IMR-90 (cell line): ENCODE measurements at regions not wholly inside any gene's neighbourhood (a gene's known extent, or its start where the extent isn't known, plus 50 kb on each side); places are given as distances from the start of the nearest gene placed in this dataset.

Experiments used
- ATAC-seq: fragments of 200-7000 bp; cut with Tn5 transposase; 2 replicates; pipeline ENCODE4 v1.9.1; 2020; ENCODE audit warnings: low read depth, mild to moderate bottlenecking, moderate library complexity
- BruUV-seq: library from RNA; stranded (reverse); fragments of 400-500 nt; replicated peaks from 2 replicates; lab custom pipeline; 2021; lab: Mats Ljungman, UMichigan
- CTCF ChIA-PET: fragments of 300-600 bp; formaldehyde crosslinking; extraction: SDS; loops from one replicate; lab custom pipeline; 2021; ENCODE audit warnings: antibody characterized with exemption; lab: Yijun Ruan, JAX
- POLR2A ChIA-PET: fragments of 300-600 bp; sonication (Branson Sonifier 250); formaldehyde crosslinking; loops from one replicate; lab custom pipeline; 2022; ENCODE audit warnings: antibody characterized with exemption; ENCODE audit not compliant: unreplicated experiment; lab: Charles Lee
- DNase-seq: peaks from one replicate; pipeline ENCODE4 v3.0.0; 2013
- H2AFZ ChIP-seq: replicated peaks from 2 replicates; pipeline ENCODE3; 2013; ENCODE audit warnings: low read length, mild to moderate bottlenecking; ENCODE audit not compliant: poor library complexity
- H2AK5ac ChIP-seq: 2 replicates; pipeline ENCODE4 v1.6.1; 2013; ENCODE audit warnings: low read depth, low read length, inconsistent platforms
- H2AK9ac ChIP-seq: replicated peaks from 2 replicates; pipeline ENCODE3; 2013; ENCODE audit warnings: mild to moderate bottlenecking, low read depth, low read length, moderate library complexity; ENCODE audit not compliant: poor library complexity
- H2BK120ac ChIP-seq: 2 replicates; pipeline ENCODE4 v1.6.1; 2013; ENCODE audit warnings: low read depth, low read length, inconsistent platforms
- H2BK15ac ChIP-seq: 3 replicates; pipeline ENCODE4 v1.6.1; 2013; ENCODE audit warnings: low read depth, low read length, inconsistent platforms
- H2BK20ac ChIP-seq: 2 replicates; pipeline ENCODE4 v1.6.1; 2013; ENCODE audit warnings: low read depth, mild to moderate bottlenecking, inconsistent platforms, low read length, moderate library complexity
- H2BK5ac ChIP-seq: 2 replicates; pipeline ENCODE4 v1.6.1; 2013; ENCODE audit warnings: mild to moderate bottlenecking, low read depth, low read length, inconsistent platforms; ENCODE audit not compliant: poor library complexity, severe bottlenecking
- H3K14ac ChIP-seq: replicated peaks from 2 replicates; pipeline ENCODE4 v1.6.1; 2013; ENCODE audit warnings: low read depth, low read length, inconsistent platforms
- H3K18ac ChIP-seq: 2 replicates; pipeline ENCODE4 v1.6.1; 2013; ENCODE audit warnings: low read depth, low read length, control low read depth
- H3K23ac ChIP-seq: 2 replicates; pipeline ENCODE4 v1.6.1; 2013; ENCODE audit warnings: low read depth, low read length, inconsistent platforms
- H3K27ac ChIP-seq: 2 replicates; pipeline ENCODE4 v1.5.1; 2013; ENCODE audit warnings: mild to moderate bottlenecking, control low read depth, low read length; ENCODE audit not compliant: insufficient read depth
- H3K27me3 ChIP-seq: 2 replicates; pipeline ENCODE4 v1.6.1; 2013; ENCODE audit warnings: low read length; ENCODE audit not compliant: control insufficient read depth, insufficient read depth
- H3K36me3 ChIP-seq: 2 replicates; pipeline ENCODE4 v1.6.1; 2013; ENCODE audit warnings: low read length, mixed read lengths; ENCODE audit not compliant: control insufficient read depth, insufficient read depth
- H3K4ac ChIP-seq: 2 replicates; pipeline ENCODE4 v1.6.1; 2013; ENCODE audit warnings: low read depth, low read length, inconsistent platforms
- H3K4me1 ChIP-seq: 2 replicates; pipeline ENCODE4 v1.6.1; 2013; ENCODE audit warnings: low read length, mixed read lengths; ENCODE audit not compliant: control insufficient read depth, insufficient read depth
- H3K4me2 ChIP-seq: 2 replicates; pipeline ENCODE4 v1.6.1; 2013; ENCODE audit warnings: low read depth, mild to moderate bottlenecking, control low read depth, low read length, moderate library complexity
- H3K4me3 ChIP-seq: 2 replicates; pipeline ENCODE4 v1.5.1; 2013; ENCODE audit warnings: low read depth, mild to moderate bottlenecking, control low read depth, low read length, moderate library complexity; ENCODE audit not compliant: insufficient read depth
- H3K56ac ChIP-seq: 2 replicates; pipeline ENCODE4 v1.6.1; 2013; ENCODE audit warnings: low read length, inconsistent platforms; ENCODE audit not compliant: insufficient read depth; ENCODE audit errors: extremely low read depth
- H3K79me1 ChIP-seq, 2 experiments: 2 replicates each; pipeline ENCODE4 v1.6.1; 2013; ENCODE audit warnings: low read length in 2 of 2, inconsistent platforms in 1 of 2, low read depth in 1 of 2
- H3K9ac ChIP-seq: 2 replicates; pipeline ENCODE4 v1.6.1; 2013; ENCODE audit warnings: low read depth, low read length, control low read depth
- H3K9me1 ChIP-seq: 2 replicates; pipeline ENCODE4 v1.6.1; 2013; ENCODE audit warnings: low read length, inconsistent platforms; ENCODE audit not compliant: insufficient read depth
- H3K9me3 ChIP-seq: 2 replicates; pipeline ENCODE4 v1.6.1; 2013; ENCODE audit warnings: low read length; ENCODE audit not compliant: control insufficient read depth, insufficient read depth
- H4K20me1 ChIP-seq: 2 replicates; pipeline ENCODE4 v1.6.1; 2013; ENCODE audit warnings: low read length, inconsistent platforms; ENCODE audit not compliant: insufficient read depth
- H4K5ac ChIP-seq: 2 replicates; pipeline ENCODE4 v1.6.1; 2013; ENCODE audit warnings: mild to moderate bottlenecking, low read depth, low read length, control low read depth
- H4K8ac ChIP-seq, 2 experiments: 2 replicates each; pipeline ENCODE4 v1.6.1; 2013; ENCODE audit warnings: low read depth in 2 of 2, low read length in 2 of 2, control low read depth in 1 of 2, inconsistent platforms in 1 of 2
- H4K91ac ChIP-seq: 2 replicates; pipeline ENCODE4 v1.6.1; 2013; ENCODE audit warnings: low read depth, low read length, inconsistent platforms; ENCODE audit not compliant: insufficient read depth
- BHLHE40 ChIP-seq: fragments of 150-350 bp; IDR thresholded peaks from 2 replicates; pipeline ENCODE4 v1.6.1; 2016; ENCODE audit warnings: mild to moderate bottlenecking, low read depth, low read length
- CEBPB ChIP-seq: IDR thresholded peaks from 2 replicates; pipeline ENCODE4 v1.6.1; 2012; ENCODE audit warnings: low read depth, low read length, improper control_type of control experiment
- CHD1 ChIP-seq: IDR thresholded peaks from 2 replicates; pipeline ENCODE4 v1.6.1; 2012; ENCODE audit warnings: low read depth, low read length, improper control_type of control experiment
- CTCF ChIP-seq: conservative IDR thresholded peaks from 2 replicates; pipeline ENCODE4 v1.5.1; 2012; ENCODE audit warnings: mild to moderate bottlenecking, low read depth, low read length, improper control_type of control experiment
- ELK1 ChIP-seq: fragments of 150-350 bp; IDR thresholded peaks from 2 replicates; pipeline ENCODE4 v1.6.1; 2016; ENCODE audit warnings: low read depth, mild to moderate bottlenecking, low read length, moderate library complexity, borderline replicate concordance
- FOS ChIP-seq: fragments of 150-350 bp; IDR thresholded peaks from 2 replicates; pipeline ENCODE4 v1.6.1; 2016; ENCODE audit warnings: low read depth, low read length
- MAFK ChIP-seq: IDR thresholded peaks from 2 replicates; pipeline ENCODE4 v1.6.1; 2012; ENCODE audit warnings: low read depth, low read length, improper control_type of control experiment
- MAZ ChIP-seq: IDR thresholded peaks from 2 replicates; pipeline ENCODE4 v1.6.1; 2012; ENCODE audit warnings: low read depth, mild to moderate bottlenecking, low read length, improper control_type of control experiment, moderate library complexity, borderline replicate concordance
- MXI1 ChIP-seq: IDR thresholded peaks from 2 replicates; pipeline ENCODE4 v1.6.1; 2012; ENCODE audit warnings: low read depth, mild to moderate bottlenecking, low read length, moderate library complexity, borderline replicate concordance
- NFE2L2 ChIP-seq: fragments of 150-350 bp; IDR thresholded peaks from 2 replicates; pipeline ENCODE4 v1.6.1; 2016; ENCODE audit warnings: low read depth, mild to moderate bottlenecking, low read length
- POLR2A ChIP-seq: IDR thresholded peaks from 2 replicates; pipeline ENCODE4 v1.6.1; 2012; ENCODE audit warnings: mild to moderate bottlenecking, low read depth, low read length
- RAD21 ChIP-seq: IDR thresholded peaks from 2 replicates; pipeline ENCODE4 v1.6.1; 2012; ENCODE audit warnings: low read length, improper control_type of control experiment
- RCOR1 ChIP-seq: IDR thresholded peaks from 2 replicates; pipeline ENCODE4 v1.6.1; 2012; ENCODE audit warnings: mild to moderate bottlenecking, low read length, improper control_type of control experiment; ENCODE audit not compliant: insufficient replicate concordance
- RFX5 ChIP-seq: IDR thresholded peaks from 2 replicates; pipeline ENCODE4 v1.8.0; 2012; ENCODE audit warnings: low read depth, mild to moderate bottlenecking, low read length, moderate library complexity
- SMC3 ChIP-seq: fragments of 150-350 bp; IDR thresholded peaks from 2 replicates; pipeline ENCODE4 v1.6.1; 2016; ENCODE audit warnings: low read depth, mild to moderate bottlenecking, antibody characterized with exemption, low read length, moderate library complexity
- USF2 ChIP-seq: fragments of 150-350 bp; IDR thresholded peaks from 2 replicates; pipeline ENCODE4 v1.6.1; 2017; ENCODE audit warnings: mild to moderate bottlenecking, antibody characterized with exemption, low read length, low read depth
- WGBS, 2 experiments: methylation state at CpG; one replicate each; pipeline versions ENCODE4 v1.1.5 to v1.1.7; 2013; ENCODE audit warnings: missing lambda C conversion rate in 2 of 2; ENCODE audit not compliant: insufficient read length in 1 of 2; ENCODE audit errors: extremely low coverage in 2 of 2; 5-methylcytosine and 5-hydroxymethylcytosine counted together
- dilution Hi-C: fragments of 300-500 bp; cut with HindIII; formaldehyde crosslinking; loops from one replicate; pipeline ENCODE4 v1.14.3; 2018; ENCODE audit warnings: low sequenced_read_pairs; ENCODE audit not compliant: unreplicated experiment
- in situ Hi-C: fragments of 300-500 bp; cut with MboI; formaldehyde crosslinking; loops from 3 replicates; pipeline ENCODE4 v1.14.3; 2019; ENCODE audit warnings: low sequenced_read_pairs, inconsistent platforms, mixed read lengths
- intact Hi-C: fragments of 100-400 bp; cut with micrococcal nuclease; formaldehyde crosslinking; loops from 2 replicates; pipeline ENCODE4 v1.10.0; 2022

GRCh38 chr16:7921345-7921744, 588.7 kb downstream of the RBFOX1 start:
- Histone ChIP-seq H4K20me1 (no peaks in the 10 kb centered on the region), H3K79me1 (no peaks in the 10 kb centered on the region), H3K9ac (no peak overlapping the region), H2BK5ac (no peak overlapping the region), H3K9me3 (peaks cover 7% of the 10 kb centered on the region; the same call in 1 of the 2 replicates), H3K27ac (no peak overlapping the region), H4K5ac (no peak overlapping the region), H3K18ac (no peak overlapping the region), H3K4me1 (no peaks in the 10 kb centered on the region), H2BK20ac (no peak overlapping the region), H3K9me1 (no peaks in the 10 kb centered on the region), H3K36me3 (no peaks in the 10 kb centered on the region), H4K8ac (no peak overlapping the region), H3K4me3 (no peak overlapping the region), H2BK15ac (no peak overlapping the region), H3K14ac (no peak overlapping the region), H2AK5ac (no peak overlapping the region), H3K23ac (no peak overlapping the region), H2AFZ (no peak overlapping the region), H2BK120ac (no peak overlapping the region), H3K56ac (no peak overlapping the region), H4K91ac (no peak overlapping the region), H3K27me3 (no peaks in the 10 kb centered on the region), H2AK9ac (no peak overlapping the region), H3K4ac (no peak overlapping the region), H3K4me2 (no peak overlapping the region)
- BruUV-seq, result no TSS peak
- intact Hi-C loops (no loop called here), in situ Hi-C loops (no loop called here), dilution Hi-C loops (no loop called here)
- POLR2A ChIA-PET, result no interaction called here
- no peak for ATAC-seq
- CTCF ChIA-PET, result no interaction called here
- DNase-seq, result no peak
- WGBS, 2 experiments, result 29% methylated on average over 1 of the region's 4 CpGs; no CpG with 5 or more reads in 1 of the 2 experiments
- no peak for TF ChIP-seq CHD1
- no peak for TF ChIP-seq MAZ
- no peak for TF ChIP-seq BHLHE40
- TF ChIP-seq RAD21, result no peak
- TF ChIP-seq FOS, result no peak
- no peak for TF ChIP-seq NFE2L2
- no peak for TF ChIP-seq MXI1
- no peak for TF ChIP-seq CTCF
- TF ChIP-seq CEBPB, result no peak
- no peak for TF ChIP-seq RCOR1
- TF ChIP-seq USF2, result no peak
- TF ChIP-seq ELK1, result no peak
- no peak for TF ChIP-seq RFX5
- no peak for TF ChIP-seq SMC3
- TF ChIP-seq MAFK, result no peak
- no peak for TF ChIP-seq POLR2A
